ENCODE measurements at regions not wholly inside any gene's neighbourhood (a gene's known extent, or its start where the extent isn't known, plus 50 kb on each side); places are given as distances from the start of the nearest gene placed in this dataset.

DNA sequence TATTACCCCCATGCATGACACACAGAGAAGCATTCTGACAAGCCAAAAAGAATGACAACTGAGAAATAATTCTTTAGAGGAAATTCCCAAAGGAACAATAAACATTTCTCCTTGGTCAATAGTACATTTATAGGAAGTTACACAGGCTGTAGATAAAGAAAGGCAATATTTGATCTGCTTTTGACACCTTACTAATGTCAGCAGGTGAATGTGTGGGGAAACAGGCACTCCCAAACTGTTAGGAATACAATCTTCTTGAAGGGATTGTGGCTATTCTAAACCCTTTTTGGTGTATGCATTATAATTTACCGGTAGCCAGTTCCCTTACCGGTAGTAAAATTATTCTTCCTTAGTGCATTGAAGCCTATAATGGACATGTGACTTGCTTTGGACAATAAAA, 116.1 kb upstream of the FTMT start (continued):
- no peak for TF ChIP-seq SRF (IDR thresholded peaks at IDR 0.05; ENCODE audit: low read depth)
- no peak for TF ChIP-seq CBX3 (IDR thresholded peaks at IDR 0.05; ENCODE audit: low read depth)

DNA sequence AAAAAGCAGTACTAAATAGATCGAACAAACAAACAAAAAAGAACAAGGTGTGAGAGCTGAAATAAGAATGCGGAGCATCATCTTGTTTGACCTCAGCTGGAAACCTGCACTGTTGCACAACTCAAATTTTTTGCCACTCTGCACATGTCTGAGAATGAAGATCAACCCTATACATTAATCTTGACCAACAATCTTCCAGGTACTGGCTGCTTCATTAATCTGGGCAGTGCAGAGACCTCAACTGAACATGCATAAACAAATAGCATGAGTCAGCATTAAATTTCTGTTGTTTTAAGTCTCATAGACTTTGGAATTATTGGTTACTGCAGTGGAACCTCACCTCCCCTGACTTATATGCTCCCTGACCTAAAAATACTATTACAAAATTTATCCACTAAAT, 114.6 kb upstream of the FTMT start:
- no peak for ATAC-seq
- no peaks in the 10 kb centered on the region for H3K27me3 ChIP-seq (ENCODE audit: insufficient read depth, low read length)
- H3K4me1 ChIP-seq (ENCODE audit: control insufficient read depth in 1 of 2, insufficient read depth in 2 of 2, low read length in 2 of 2), result no peaks in the 10 kb centered on the region
- H3K4me2 ChIP-seq (ENCODE audit: low read length), result no peak overlapping the region
- no peaks in the 10 kb centered on the region for H3K36me3 ChIP-seq (ENCODE audit: control insufficient read depth in 1 of 2, insufficient read depth in 2 of 2, low read length in 2 of 2)
- no peaks in the 10 kb centered on the region for H4K20me1 ChIP-seq (ENCODE audit: insufficient read depth)
- RAD21 ChIA-PET (ENCODE audit: low non-redundant PET in 1 of 2, low total read pairs in 2 of 2, uncharacterized antibody in 2 of 2, unreplicated experiment in 2 of 2), result no interaction called here
- no peaks in the 10 kb centered on the region for H3K9me2 ChIP-seq (ENCODE audit: insufficient read depth)
- no peak overlapping the region for H3K4me3 ChIP-seq (replicated peaks in 1 of 2; ENCODE audit: low read depth in 1 of 2, low read length in 2 of 2)
- no peak overlapping the region for H2AFZ ChIP-seq (ENCODE audit: low read depth, low read length, poor library complexity, severe bottlenecking)
- TF ChIP-seq YY1 (IDR thresholded peaks at IDR 0.05; ENCODE audit: extremely low read depth, insufficient replicate concordance, low read depth, low read length) (no peak), SRF (IDR thresholded peaks at IDR 0.05; ENCODE audit: low read depth) (no peak), CEBPB (IDR thresholded peaks at IDR 0.05; ENCODE audit: low read depth) (no peak), ZFX (IDR thresholded peaks at IDR 0.05) (no peak), POLR2AphosphoS5 (IDR thresholded peaks at IDR 0.05; ENCODE audit: low read depth, low read length) (no peak), SP1 (IDR thresholded peaks at IDR 0.05; ENCODE audit: low read depth) (no peak), TCF7L2 (IDR thresholded peaks at IDR 0.05; ENCODE audit: borderline replicate concordance, extremely low read depth, insufficient read depth, insufficient read length) (no peak), ZNF274 (IDR thresholded peaks at IDR 0.05; ENCODE audit: low read depth, low read length) (no peak), EGR1 (IDR thresholded peaks at IDR 0.05; ENCODE audit: low read depth) (no peak), EZH2 (IDR thresholded peaks at IDR 0.05) (no peak)
- TF ChIP-seq, protein P1, sequence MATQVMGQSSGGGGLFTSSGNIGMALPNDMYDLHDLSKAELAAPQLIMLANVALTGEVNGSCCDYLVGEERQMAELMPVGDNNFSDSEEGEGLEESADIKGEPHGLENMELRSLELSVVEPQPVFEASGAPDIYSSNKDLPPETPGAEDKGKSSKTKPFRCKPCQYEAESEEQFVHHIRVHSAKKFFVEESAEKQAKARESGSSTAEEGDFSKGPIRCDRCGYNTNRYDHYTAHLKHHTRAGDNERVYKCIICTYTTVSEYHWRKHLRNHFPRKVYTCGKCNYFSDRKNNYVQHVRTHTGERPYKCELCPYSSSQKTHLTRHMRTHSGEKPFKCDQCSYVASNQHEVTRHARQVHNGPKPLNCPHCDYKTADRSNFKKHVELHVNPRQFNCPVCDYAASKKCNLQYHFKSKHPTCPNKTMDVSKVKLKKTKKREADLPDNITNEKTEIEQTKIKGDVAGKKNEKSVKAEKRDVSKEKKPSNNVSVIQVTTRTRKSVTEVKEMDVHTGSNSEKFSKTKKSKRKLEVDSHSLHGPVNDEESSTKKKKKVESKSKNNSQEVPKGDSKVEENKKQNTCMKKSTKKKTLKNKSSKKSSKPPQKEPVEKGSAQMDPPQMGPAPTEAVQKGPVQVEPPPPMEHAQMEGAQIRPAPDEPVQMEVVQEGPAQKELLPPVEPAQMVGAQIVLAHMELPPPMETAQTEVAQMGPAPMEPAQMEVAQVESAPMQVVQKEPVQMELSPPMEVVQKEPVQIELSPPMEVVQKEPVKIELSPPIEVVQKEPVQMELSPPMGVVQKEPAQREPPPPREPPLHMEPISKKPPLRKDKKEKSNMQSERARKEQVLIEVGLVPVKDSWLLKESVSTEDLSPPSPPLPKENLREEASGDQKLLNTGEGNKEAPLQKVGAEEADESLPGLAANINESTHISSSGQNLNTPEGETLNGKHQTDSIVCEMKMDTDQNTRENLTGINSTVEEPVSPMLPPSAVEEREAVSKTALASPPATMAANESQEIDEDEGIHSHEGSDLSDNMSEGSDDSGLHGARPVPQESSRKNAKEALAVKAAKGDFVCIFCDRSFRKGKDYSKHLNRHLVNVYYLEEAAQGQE (IDR thresholded peaks at IDR 0.05; ENCODE audit: low read depth), result no peak
- CTCF ChIA-PET, result no interaction called here
- H3K27ac ChIP-seq (ENCODE audit: low read depth, low read length), result no peak overlapping the region
- DNase-seq (ENCODE audit: low read depth, low spot score), result no peak
- H3K79me2 ChIP-seq (ENCODE audit: insufficient read depth, low read length), result no peaks in the 10 kb centered on the region
- no peaks in the 10 kb centered on the region for H3K9me3 ChIP-seq (ENCODE audit: control insufficient read depth in 1 of 2, insufficient read depth in 1 of 2, low read depth in 1 of 2, low read length in 2 of 2)
- POLR2A ChIA-PET, result no interaction called here
- no TSS peak for BruUV-seq (replicated peaks)
- intact Hi-C loops (cut with micrococcal nuclease), result no loop called here
- no peak overlapping the region for H3K9ac ChIP-seq (ENCODE audit: low read length)

Data from HCT116 (cell line).